ENCODE measurements at regions not wholly inside any gene's neighbourhood (a gene's known extent, or its start where the extent isn't known, plus 50 kb on each side); places are given as distances from the start of the nearest gene placed in this dataset.

DNA sequence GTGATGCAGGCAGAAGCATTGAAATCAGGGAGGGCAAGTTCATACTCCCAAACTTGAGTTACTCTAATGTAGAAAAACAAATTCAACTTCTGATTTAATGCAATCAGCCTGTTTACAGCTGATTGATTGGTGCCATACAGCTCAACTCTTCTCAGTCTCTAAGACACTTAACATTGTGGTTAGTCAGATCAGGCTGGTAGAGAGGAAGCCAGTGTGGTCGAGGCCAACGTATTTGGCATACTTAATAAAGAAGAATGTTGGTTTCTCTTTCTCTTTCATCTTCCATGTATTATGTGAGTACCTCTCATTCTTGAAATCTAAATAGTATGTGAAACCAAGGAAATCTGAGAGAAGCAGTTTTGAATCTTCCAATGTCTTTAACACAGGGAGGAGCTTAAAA is 255.0 kb upstream of the SLITRK1 start:
- TF ChIP-seq EZH2 (IDR thresholded peaks at IDR 0.05) = no peak
- TF ChIP-seq, protein P1, sequence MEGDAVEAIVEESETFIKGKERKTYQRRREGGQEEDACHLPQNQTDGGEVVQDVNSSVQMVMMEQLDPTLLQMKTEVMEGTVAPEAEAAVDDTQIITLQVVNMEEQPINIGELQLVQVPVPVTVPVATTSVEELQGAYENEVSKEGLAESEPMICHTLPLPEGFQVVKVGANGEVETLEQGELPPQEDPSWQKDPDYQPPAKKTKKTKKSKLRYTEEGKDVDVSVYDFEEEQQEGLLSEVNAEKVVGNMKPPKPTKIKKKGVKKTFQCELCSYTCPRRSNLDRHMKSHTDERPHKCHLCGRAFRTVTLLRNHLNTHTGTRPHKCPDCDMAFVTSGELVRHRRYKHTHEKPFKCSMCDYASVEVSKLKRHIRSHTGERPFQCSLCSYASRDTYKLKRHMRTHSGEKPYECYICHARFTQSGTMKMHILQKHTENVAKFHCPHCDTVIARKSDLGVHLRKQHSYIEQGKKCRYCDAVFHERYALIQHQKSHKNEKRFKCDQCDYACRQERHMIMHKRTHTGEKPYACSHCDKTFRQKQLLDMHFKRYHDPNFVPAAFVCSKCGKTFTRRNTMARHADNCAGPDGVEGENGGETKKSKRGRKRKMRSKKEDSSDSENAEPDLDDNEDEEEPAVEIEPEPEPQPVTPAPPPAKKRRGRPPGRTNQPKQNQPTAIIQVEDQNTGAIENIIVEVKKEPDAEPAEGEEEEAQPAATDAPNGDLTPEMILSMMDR (IDR thresholded peaks at IDR 0.05) = no peak
